NCI-H226 (cell line): ENCODE measurements at regions not wholly inside any gene's neighbourhood (a gene's known extent, or its start where the extent isn't known, plus 50 kb on each side); places are given as distances from the start of the nearest gene placed in this dataset.

Source experiments
- DNase-seq: peaks from one replicate; pipeline ENCODE4 v3.0.0-alpha.2; 2015

GRCh38 chr2:129654331-129654730, 325.1 kb upstream of the RAB6C start:
- DNase-seq, result no peak

- DNase-seq, result no peak
Measured at GRCh38 chr2:129656081-129656598, 323.3 kb upstream of the RAB6C start.

GRCh38 chr2:129658430-129658829, 321.0 kb upstream of the RAB6C start:
- no peak for DNase-seq

- no peak for DNase-seq
Measured at GRCh38 chr2:129661935-129662334, 317.5 kb upstream of the RAB6C start.

GRCh38 chr2:129667577-129667976, 311.9 kb upstream of the RAB6C start:
- DNase-seq, result no peak

- no peak for DNase-seq
Measured at GRCh38 chr2:129672521-129672920, 306.9 kb upstream of the RAB6C start.

GRCh38 chr2:129673234-129673633, 306.2 kb upstream of the RAB6C start:
- DNase-seq, result no peak

GRCh38 chr2:129673847-129674711, 305.4 kb upstream of the RAB6C start:
- no peak for DNase-seq

GRCh38 chr2:129678751-129679150, 300.7 kb upstream of the RAB6C start:
- DNase-seq, result no peak

GRCh38 chr2:129681788-129682187, 297.7 kb upstream of the RAB6C start:
- no peak for DNase-seq

GRCh38 chr2:129689653-129690448, 289.6 kb upstream of the RAB6C start:
- no peak for DNase-seq

GRCh38 chr2:129695496-129695895, 284.0 kb upstream of the RAB6C start:
- no peak for DNase-seq

- DNase-seq, result no peak
Measured at GRCh38 chr2:129698593-129698992, 280.9 kb upstream of the RAB6C start.

GRCh38 chr2:129699781-129700573, 279.5 kb upstream of the RAB6C start:
- no peak for DNase-seq

GRCh38 chr2:129702416-129703176, 276.9 kb upstream of the RAB6C start:
- no peak for DNase-seq

- DNase-seq, result no peak
Measured at GRCh38 chr2:129705085-129705484, 274.4 kb upstream of the RAB6C start.

GRCh38 chr2:129707800-129708199, 271.7 kb upstream of the RAB6C start:
- no peak for DNase-seq

- no peak for DNase-seq
Measured at GRCh38 chr2:129708221-129708967, 271.1 kb upstream of the RAB6C start.

- no peak for DNase-seq
Measured at GRCh38 chr2:129709001-129709955, 270.2 kb upstream of the RAB6C start.

GRCh38 chr2:129709956-129710598, 269.4 kb upstream of the RAB6C start:
- no peak for DNase-seq
